Kidney (tissue), 13 donors: ENCODE measurements at regions not wholly inside any gene's neighbourhood (a gene's known extent, or its start where the extent isn't known, plus 50 kb on each side); places are given as distances from the start of the nearest gene placed in this dataset.
"Not testable (repeated sequence)": the region's sequence is repeated elsewhere in the genome, so short reads cannot be mapped to it uniquely, and the experiment has no call there.

Source experiments
- DNase-seq, 5 donors: peaks; one replicate each; pipeline ENCODE4 v3.0.0-alpha.2; 2013 to 2020
- FAIRE-seq: peaks from 2 replicates; lab custom pipeline; 2012; peaks lifted over from hg19 to GRCh38; lab: Jason Lieb, UNC
- H3K27ac ChIP-seq, 2 donors: one replicate each; pipeline ENCODE4 v1.7.0; 2013; ENCODE audit warnings: low read depth in 2 of 2, low read length in 2 of 2, inconsistent platforms in 1 of 2
- H3K27me3 ChIP-seq: one replicate; pipeline ENCODE4 v1.7.1; 2013; ENCODE audit warnings: low read length, inconsistent platforms; ENCODE audit not compliant: control insufficient read depth, insufficient read depth
- H3K36me3 ChIP-seq, 3 donors: one replicate each; pipeline versions ENCODE4 v1.7.0 to v1.7.1; 2013; ENCODE audit warnings: low read length in 3 of 3, control low read depth in 1 of 3, inconsistent platforms in 1 of 3; ENCODE audit not compliant: insufficient read depth in 3 of 3, control insufficient read depth in 2 of 3
- H3K4me1 ChIP-seq, 3 donors: one replicate each; pipeline versions ENCODE4 v1.7.0 to v1.7.1; 2013; ENCODE audit warnings: low read length in 3 of 3, inconsistent platforms in 1 of 3, low read depth in 1 of 3; ENCODE audit not compliant: control insufficient read depth in 2 of 3, insufficient read depth in 2 of 3
- H3K4me3 ChIP-seq, 3 donors: one replicate each; pipeline versions ENCODE4 v1.7.0 to v1.8.1; 2013; ENCODE audit warnings: low read length in 3 of 3, control low read depth in 1 of 3, inconsistent platforms in 1 of 3
- H3K9ac ChIP-seq, 3 donors: one replicate each; pipeline versions ENCODE4 v1.7.0 to v1.7.1; 2013; ENCODE audit warnings: low read length in 3 of 3, control low read depth in 1 of 3, inconsistent platforms in 1 of 3
- H3K9me3 ChIP-seq, 3 donors: one replicate each; pipeline versions ENCODE4 v1.7.0 to v1.7.1; 2013; ENCODE audit warnings: low read length in 3 of 3, control low read depth in 1 of 3, inconsistent platforms in 1 of 3; ENCODE audit not compliant: control insufficient read depth in 2 of 3, insufficient read depth in 1 of 3
- CTCF ChIP-seq: IDR thresholded peaks from 3 replicates; pipeline ENCODE4 v1.5.1; 2012; ENCODE audit warnings: mild to moderate bottlenecking, moderate library complexity, borderline replicate concordance; ENCODE audit not compliant: insufficient read depth; ENCODE audit errors: extremely low read depth
- intact Hi-C: fragments of 100-400 bp; cut with DNase I; formaldehyde crosslinking; loops from one replicate; pipeline ENCODE4 v1.11.1; 2022
- donor health status: control.
- donor health status: control.
- donor health status: control.
- donor health status: control.
- donor health status: control.
- donor health status: DM: yes; HTN: yes; CAD: no.
- donor health status: Normal renal cell carcinoma (clear cell type).

- no peak for FAIRE-seq
Observed at GRCh38 chr10:120052964-120053702, 160.6 kb downstream of the SEC23IP start.

GRCh38 chr10:120059790-120060189, 167.3 kb downstream of the SEC23IP start:
- H3K27me3 ChIP-seq, H3K4me1 ChIP-seq, H3K36me3 ChIP-seq, H3K27ac ChIP-seq, FAIRE-seq, H3K4me3 ChIP-seq, H3K9me3 ChIP-seq, intact Hi-C loops, H3K9ac ChIP-seq, DNase-seq: not testable (repeated sequence)

More at GRCh38 chr10:120052964-120053702, 160.6 kb downstream of the SEC23IP start:
- no peak for DNase-seq
- no peaks in the 10 kb centered on the region for H3K36me3 ChIP-seq
- TF ChIP-seq CTCF = no peak
- H3K27me3 ChIP-seq = no peaks in the 10 kb centered on the region
- no peak overlapping the region for H3K4me3 ChIP-seq
- no peaks in the 10 kb centered on the region for H3K9me3 ChIP-seq
- H3K9ac ChIP-seq = no peak overlapping the region
- no peaks in the 10 kb centered on the region for H3K4me1 ChIP-seq
- intact Hi-C loops = no loop called here
- no peak overlapping the region for H3K27ac ChIP-seq

GRCh38 chr10:120067427-120067826, 174.9 kb downstream of the SEC23IP start:
- H3K27ac ChIP-seq = no peak overlapping the region
- DNase-seq = no peak
- H3K27me3 ChIP-seq = no peaks in the 10 kb centered on the region
- no peak overlapping the region for H3K4me3 ChIP-seq
- H3K4me1 ChIP-seq = no peaks in the 10 kb centered on the region
- TF ChIP-seq CTCF = no peak
- H3K36me3 ChIP-seq = no peaks in the 10 kb centered on the region
- no peak for FAIRE-seq
- H3K9me3 ChIP-seq = peaks cover 0 to 5% (median 2%) of the 10 kb centered on the region in 3 donors
- no peak overlapping the region for H3K9ac ChIP-seq
- intact Hi-C loops = no loop called here

GRCh38 chr10:120069700-120070099, 177.2 kb downstream of the SEC23IP start:
- no peak for FAIRE-seq
- no peak for TF ChIP-seq CTCF

More at GRCh38 chr10:120069700-120070099, 177.2 kb downstream of the SEC23IP start:
- Histone ChIP-seq H3K27me3 (no peaks in the 10 kb centered on the region), H3K36me3 (no peaks in the 10 kb centered on the region), H3K27ac (no peak overlapping the region), H3K4me3 (no peak overlapping the region), H3K9ac (no peak overlapping the region), H3K4me1 (no peaks in the 10 kb centered on the region), H3K9me3 (peaks cover 0 to 8% (median 2%) of the 10 kb centered on the region in 3 donors)
- no peak for DNase-seq
- intact Hi-C loops = no loop called here
